ENCODE measurements at regions not wholly inside any gene's neighbourhood (a gene's known extent, or its start where the extent isn't known, plus 50 kb on each side); places are given as distances from the start of the nearest gene placed in this dataset.

DNA sequence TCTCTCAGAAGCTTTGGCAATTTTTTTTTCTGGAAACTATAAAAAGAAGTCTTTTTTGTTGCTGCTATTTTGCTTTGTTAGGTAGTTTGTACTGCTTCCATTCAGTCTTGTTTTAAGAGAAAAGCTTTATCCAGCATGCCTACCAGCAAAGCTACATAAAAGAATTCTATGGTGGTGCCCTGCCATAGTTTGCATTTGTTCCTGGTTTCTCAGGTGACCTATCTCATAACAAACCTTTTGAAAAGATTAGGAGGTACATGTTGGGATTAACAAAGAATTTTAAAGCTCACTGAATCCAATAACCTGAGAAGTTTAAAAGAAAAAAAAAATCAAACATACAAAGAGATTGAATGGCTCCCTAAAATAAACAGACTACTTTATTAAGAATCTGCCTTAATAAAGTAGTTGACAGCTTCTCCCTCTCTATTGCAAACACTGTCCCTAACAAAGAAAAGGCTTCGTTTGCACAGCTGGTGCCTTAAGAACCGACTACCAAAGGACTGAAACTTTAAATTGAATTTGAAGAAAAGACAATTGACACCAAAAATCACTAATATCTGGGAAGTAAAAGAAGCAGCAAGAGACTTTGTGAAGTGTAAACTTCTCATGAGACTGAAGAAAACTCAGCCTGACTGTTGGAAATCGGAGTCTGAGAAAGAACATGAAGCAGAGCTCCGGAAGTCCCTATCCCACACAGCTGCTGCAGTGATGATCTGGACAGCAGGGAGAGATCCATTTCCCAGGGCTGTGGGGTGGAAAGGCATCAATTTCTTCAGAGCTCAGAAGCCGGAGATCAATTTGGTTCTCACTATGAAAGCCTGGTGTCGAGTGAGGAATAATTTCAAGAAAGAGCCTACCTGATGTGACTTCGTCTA, 102.7 kb upstream of the PLEKHA5 start:
- no peak overlapping the region for H3K27ac ChIP-seq (replicated peaks)
- TF ChIP-seq, protein P1, sequence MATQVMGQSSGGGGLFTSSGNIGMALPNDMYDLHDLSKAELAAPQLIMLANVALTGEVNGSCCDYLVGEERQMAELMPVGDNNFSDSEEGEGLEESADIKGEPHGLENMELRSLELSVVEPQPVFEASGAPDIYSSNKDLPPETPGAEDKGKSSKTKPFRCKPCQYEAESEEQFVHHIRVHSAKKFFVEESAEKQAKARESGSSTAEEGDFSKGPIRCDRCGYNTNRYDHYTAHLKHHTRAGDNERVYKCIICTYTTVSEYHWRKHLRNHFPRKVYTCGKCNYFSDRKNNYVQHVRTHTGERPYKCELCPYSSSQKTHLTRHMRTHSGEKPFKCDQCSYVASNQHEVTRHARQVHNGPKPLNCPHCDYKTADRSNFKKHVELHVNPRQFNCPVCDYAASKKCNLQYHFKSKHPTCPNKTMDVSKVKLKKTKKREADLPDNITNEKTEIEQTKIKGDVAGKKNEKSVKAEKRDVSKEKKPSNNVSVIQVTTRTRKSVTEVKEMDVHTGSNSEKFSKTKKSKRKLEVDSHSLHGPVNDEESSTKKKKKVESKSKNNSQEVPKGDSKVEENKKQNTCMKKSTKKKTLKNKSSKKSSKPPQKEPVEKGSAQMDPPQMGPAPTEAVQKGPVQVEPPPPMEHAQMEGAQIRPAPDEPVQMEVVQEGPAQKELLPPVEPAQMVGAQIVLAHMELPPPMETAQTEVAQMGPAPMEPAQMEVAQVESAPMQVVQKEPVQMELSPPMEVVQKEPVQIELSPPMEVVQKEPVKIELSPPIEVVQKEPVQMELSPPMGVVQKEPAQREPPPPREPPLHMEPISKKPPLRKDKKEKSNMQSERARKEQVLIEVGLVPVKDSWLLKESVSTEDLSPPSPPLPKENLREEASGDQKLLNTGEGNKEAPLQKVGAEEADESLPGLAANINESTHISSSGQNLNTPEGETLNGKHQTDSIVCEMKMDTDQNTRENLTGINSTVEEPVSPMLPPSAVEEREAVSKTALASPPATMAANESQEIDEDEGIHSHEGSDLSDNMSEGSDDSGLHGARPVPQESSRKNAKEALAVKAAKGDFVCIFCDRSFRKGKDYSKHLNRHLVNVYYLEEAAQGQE (IDR thresholded peaks at IDR 0.05; ENCODE audit: insufficient replicate concordance, low read depth), result no peak
- TF ChIP-seq POLR2AphosphoS5 (IDR thresholded peaks at IDR 0.05; ENCODE audit: low read depth) (no peak), CTCF (IDR thresholded peaks at IDR 0.05; ENCODE audit: insufficient read depth, low read length) (no peak), GABPA (IDR thresholded peaks at IDR 0.05; ENCODE audit: low read depth) (no peak), SPI1 (IDR thresholded peaks at IDR 0.05; ENCODE audit: borderline replicate concordance, low read depth) (no peak)
- DNase-seq (ENCODE audit: low read depth in 1 of 2, low spot score in 1 of 2), result no peak
- H3K4me3 ChIP-seq (replicated peaks; ENCODE audit: insufficient read depth, low read length), result no peak overlapping the region
- H3K27me3 ChIP-seq (ENCODE audit: insufficient read depth, poor library complexity, severe bottlenecking), result no peaks in the 10 kb centered on the region

DNA sequence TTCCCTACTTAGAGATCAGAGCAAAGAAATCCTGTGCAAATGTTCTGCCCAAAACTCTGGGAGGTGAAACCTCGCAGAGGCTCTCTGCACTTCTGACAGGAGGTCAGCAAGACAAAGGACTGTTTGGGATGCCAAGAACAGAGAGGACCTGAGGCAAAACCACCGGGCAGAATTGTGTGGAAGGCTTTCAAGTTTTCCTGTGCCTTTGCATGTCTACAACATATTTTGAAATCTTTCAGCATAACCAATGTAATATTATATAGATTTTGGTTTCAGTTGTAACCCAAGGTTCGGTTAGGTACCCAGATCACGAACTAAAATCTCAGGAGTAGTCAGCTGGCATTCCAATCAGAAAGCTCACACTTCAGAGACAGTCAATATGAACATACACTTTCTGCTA, 99.4 kb upstream of the PLEKHA5 start:
- no peak for TF ChIP-seq CTCF (IDR thresholded peaks at IDR 0.05; ENCODE audit: insufficient read depth, low read length)
- TF ChIP-seq, protein P1 (IDR thresholded peaks at IDR 0.05; ENCODE audit: insufficient replicate concordance, low read depth), result no peak
- Histone ChIP-seq H3K27ac (replicated peaks) (no peak overlapping the region), H3K4me3 (replicated peaks; ENCODE audit: insufficient read depth, low read length) (no peak overlapping the region), H3K27me3 (ENCODE audit: insufficient read depth, poor library complexity, severe bottlenecking) (no peaks in the 10 kb centered on the region)
- no peak for DNase-seq (ENCODE audit: low read depth in 1 of 2, low spot score in 1 of 2)

GRCh38 chr12:19030603-19031002, 98.9 kb upstream of the PLEKHA5 start:
- H3K27ac ChIP-seq (replicated peaks), result no peak overlapping the region
- DNase-seq (ENCODE audit: low read depth in 1 of 2, low spot score in 1 of 2), result no peak
- no peaks in the 10 kb centered on the region for H3K27me3 ChIP-seq (ENCODE audit: insufficient read depth, poor library complexity, severe bottlenecking)

More at GRCh38 chr12:19030603-19031002, 98.9 kb upstream of the PLEKHA5 start:
- no peak overlapping the region for H3K4me3 ChIP-seq (replicated peaks; ENCODE audit: insufficient read depth, low read length)
- no peak for TF ChIP-seq GABPA (IDR thresholded peaks at IDR 0.05; ENCODE audit: low read depth)
- no peak for TF ChIP-seq POLR2AphosphoS5 (IDR thresholded peaks at IDR 0.05; ENCODE audit: low read depth)
- no peak for TF ChIP-seq CTCF (IDR thresholded peaks at IDR 0.05; ENCODE audit: insufficient read depth, low read length)
- no peak for TF ChIP-seq SPI1 (IDR thresholded peaks at IDR 0.05; ENCODE audit: borderline replicate concordance, low read depth)
- TF ChIP-seq, protein P1 (IDR thresholded peaks at IDR 0.05; ENCODE audit: insufficient replicate concordance, low read depth), result no peak

All from HL-60 (cell line).